ENCODE measurements at regions not wholly inside any gene's neighbourhood (a gene's known extent, or its start where the extent isn't known, plus 50 kb on each side); places are given as distances from the start of the nearest gene placed in this dataset.

GRCh38 chr9:70478963-70479641 is 64.6 kb upstream of the KLF9 start:
- DNase-seq (ENCODE audit: low read depth) = no peak

- DNase-seq (ENCODE audit: low read depth) = no peak
Observed at GRCh38 chr9:70477907-70478480, 63.5 kb upstream of the KLF9 start.

GRCh38 chr9:70477146-70477745 is 62.8 kb upstream of the KLF9 start:
- DNase-seq (ENCODE audit: low read depth) = no peak

GRCh38 chr9:70475211-70475610 is 60.8 kb upstream of the KLF9 start:
- no peak for DNase-seq (ENCODE audit: low read depth)

GRCh38 chr9:70474413-70474812 is 60.0 kb upstream of the KLF9 start:
- no peak for DNase-seq (ENCODE audit: low read depth)

- DNase-seq (ENCODE audit: low read depth) = no peak
Observed at GRCh38 chr9:70472268-70473249, 58.1 kb upstream of the KLF9 start.

- no peak for DNase-seq (ENCODE audit: low read depth)
Observed at GRCh38 chr9:70470050-70471015, 55.9 kb upstream of the KLF9 start.

- no peak for DNase-seq (ENCODE audit: low read depth)
Observed at GRCh38 chr9:70468291-70468690, 53.8 kb upstream of the KLF9 start.

- peak; percentile 25 for DNase-seq (ENCODE audit: low read depth)
Observed at GRCh38 chr9:70466976-70467561, 52.6 kb upstream of the KLF9 start.

- DNase-seq (ENCODE audit: low read depth) = no peak
Observed at GRCh38 chr9:70465904-70466303, 51.4 kb upstream of the KLF9 start.

- no peak for DNase-seq (ENCODE audit: low read depth)
Observed at GRCh38 chr9:70465398-70465797, 50.9 kb upstream of the KLF9 start.

Measured in activated T-cell treated with anti-CD3 and anti-CD28 coated beads for 24 hours (primary cell).